Neural cell (in vitro differentiated cells): ENCODE measurements at regions not wholly inside any gene's neighbourhood (a gene's known extent, or its start where the extent isn't known, plus 50 kb on each side); places are given as distances from the start of the nearest gene placed in this dataset.

Experiments used
- EZH2 ChIP-seq: fragments of 200-600, 300-800 bp; shearing (Covaris generic), sonication (generic); IDR thresholded peaks from 2 replicates; pipeline ENCODE4 v1.6.1; 2014; ENCODE audit warnings: antibody characterized with exemption, low read length, borderline replicate concordance, mild to moderate bottlenecking; ENCODE audit not compliant: insufficient read depth, poor library complexity, severe bottlenecking
- POLR2AphosphoS5 ChIP-seq: IDR thresholded peaks from 2 replicates; pipeline ENCODE4 v1.6.1; 2012
- TAF1 ChIP-seq: IDR thresholded peaks from 2 replicates; pipeline ENCODE4 v1.6.1; 2012; ENCODE audit warnings: low read depth
- TF ChIP-seq, protein P1 (sequence below): fragments of 450-650 bp; IDR thresholded peaks from 2 replicates; pipeline ENCODE4 v1.5.1; 2014; ENCODE audit warnings: antibody characterized with exemption, mild to moderate bottlenecking, moderate library complexity; ENCODE audit not compliant: poor library complexity, severe bottlenecking
- TF ChIP-seq, protein P2 (sequence below): IDR thresholded peaks from 2 replicates; pipeline ENCODE4 v1.6.1; 2012; ENCODE audit warnings: borderline replicate concordance

DNA sequence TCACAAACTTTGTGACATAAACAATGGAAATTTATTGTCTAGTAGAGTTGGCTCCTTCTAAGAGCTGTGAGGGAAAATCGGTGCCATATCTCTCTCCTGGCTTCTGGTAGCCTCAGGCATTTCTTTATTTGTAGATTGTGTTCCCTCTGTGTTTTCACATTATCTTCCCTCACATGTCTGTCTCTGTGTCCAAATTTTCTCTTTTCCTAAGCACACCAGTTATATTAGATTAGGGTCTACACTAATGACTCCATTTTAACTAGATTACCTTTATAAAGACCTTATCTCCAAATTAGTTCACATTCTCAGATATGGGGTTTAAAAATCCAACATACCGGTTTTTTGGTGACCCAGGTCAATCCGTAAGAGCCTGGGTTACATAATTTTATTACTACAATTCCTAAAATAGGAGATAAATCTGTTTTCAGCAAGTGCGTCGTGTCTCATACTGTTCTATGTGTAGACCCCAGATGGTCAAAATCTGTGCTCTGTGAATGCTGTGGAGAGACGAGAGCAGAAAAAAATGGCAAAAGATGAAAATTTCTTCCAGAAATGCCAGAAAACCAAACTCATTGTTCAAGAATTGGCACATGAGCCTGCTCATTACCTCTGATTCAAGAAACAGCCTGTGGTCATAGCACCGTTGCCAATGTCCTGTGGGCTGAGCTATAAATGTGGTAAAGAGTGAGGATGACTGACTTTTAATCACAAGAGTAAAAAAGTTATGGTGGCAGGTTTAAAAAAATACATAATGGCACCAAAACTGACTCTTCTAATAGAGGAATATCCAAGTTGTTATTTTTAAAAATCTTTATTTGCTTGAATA lies 574.7 kb downstream of the PCDH7 start:
- TF ChIP-seq POLR2AphosphoS5 = no peak
- TF ChIP-seq, protein P1, sequence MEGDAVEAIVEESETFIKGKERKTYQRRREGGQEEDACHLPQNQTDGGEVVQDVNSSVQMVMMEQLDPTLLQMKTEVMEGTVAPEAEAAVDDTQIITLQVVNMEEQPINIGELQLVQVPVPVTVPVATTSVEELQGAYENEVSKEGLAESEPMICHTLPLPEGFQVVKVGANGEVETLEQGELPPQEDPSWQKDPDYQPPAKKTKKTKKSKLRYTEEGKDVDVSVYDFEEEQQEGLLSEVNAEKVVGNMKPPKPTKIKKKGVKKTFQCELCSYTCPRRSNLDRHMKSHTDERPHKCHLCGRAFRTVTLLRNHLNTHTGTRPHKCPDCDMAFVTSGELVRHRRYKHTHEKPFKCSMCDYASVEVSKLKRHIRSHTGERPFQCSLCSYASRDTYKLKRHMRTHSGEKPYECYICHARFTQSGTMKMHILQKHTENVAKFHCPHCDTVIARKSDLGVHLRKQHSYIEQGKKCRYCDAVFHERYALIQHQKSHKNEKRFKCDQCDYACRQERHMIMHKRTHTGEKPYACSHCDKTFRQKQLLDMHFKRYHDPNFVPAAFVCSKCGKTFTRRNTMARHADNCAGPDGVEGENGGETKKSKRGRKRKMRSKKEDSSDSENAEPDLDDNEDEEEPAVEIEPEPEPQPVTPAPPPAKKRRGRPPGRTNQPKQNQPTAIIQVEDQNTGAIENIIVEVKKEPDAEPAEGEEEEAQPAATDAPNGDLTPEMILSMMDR = no peak
- TF ChIP-seq EZH2 = no peak
- TF ChIP-seq TAF1 = no peak
- TF ChIP-seq, protein P2, sequence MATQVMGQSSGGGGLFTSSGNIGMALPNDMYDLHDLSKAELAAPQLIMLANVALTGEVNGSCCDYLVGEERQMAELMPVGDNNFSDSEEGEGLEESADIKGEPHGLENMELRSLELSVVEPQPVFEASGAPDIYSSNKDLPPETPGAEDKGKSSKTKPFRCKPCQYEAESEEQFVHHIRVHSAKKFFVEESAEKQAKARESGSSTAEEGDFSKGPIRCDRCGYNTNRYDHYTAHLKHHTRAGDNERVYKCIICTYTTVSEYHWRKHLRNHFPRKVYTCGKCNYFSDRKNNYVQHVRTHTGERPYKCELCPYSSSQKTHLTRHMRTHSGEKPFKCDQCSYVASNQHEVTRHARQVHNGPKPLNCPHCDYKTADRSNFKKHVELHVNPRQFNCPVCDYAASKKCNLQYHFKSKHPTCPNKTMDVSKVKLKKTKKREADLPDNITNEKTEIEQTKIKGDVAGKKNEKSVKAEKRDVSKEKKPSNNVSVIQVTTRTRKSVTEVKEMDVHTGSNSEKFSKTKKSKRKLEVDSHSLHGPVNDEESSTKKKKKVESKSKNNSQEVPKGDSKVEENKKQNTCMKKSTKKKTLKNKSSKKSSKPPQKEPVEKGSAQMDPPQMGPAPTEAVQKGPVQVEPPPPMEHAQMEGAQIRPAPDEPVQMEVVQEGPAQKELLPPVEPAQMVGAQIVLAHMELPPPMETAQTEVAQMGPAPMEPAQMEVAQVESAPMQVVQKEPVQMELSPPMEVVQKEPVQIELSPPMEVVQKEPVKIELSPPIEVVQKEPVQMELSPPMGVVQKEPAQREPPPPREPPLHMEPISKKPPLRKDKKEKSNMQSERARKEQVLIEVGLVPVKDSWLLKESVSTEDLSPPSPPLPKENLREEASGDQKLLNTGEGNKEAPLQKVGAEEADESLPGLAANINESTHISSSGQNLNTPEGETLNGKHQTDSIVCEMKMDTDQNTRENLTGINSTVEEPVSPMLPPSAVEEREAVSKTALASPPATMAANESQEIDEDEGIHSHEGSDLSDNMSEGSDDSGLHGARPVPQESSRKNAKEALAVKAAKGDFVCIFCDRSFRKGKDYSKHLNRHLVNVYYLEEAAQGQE = no peak
